Middle frontal gyrus (tissue), 1 donor: ENCODE measurements at regions not wholly inside any gene's neighbourhood (a gene's known extent, or its start where the extent isn't known, plus 50 kb on each side); places are given as distances from the start of the nearest gene placed in this dataset.

Experiments used
- DNase-seq: peaks from one replicate; pipeline ENCODE4 v3.0.0-alpha.2; 2015; ENCODE audit warnings: low spot score; ENCODE audit errors: extremely low spot score

DNA sequence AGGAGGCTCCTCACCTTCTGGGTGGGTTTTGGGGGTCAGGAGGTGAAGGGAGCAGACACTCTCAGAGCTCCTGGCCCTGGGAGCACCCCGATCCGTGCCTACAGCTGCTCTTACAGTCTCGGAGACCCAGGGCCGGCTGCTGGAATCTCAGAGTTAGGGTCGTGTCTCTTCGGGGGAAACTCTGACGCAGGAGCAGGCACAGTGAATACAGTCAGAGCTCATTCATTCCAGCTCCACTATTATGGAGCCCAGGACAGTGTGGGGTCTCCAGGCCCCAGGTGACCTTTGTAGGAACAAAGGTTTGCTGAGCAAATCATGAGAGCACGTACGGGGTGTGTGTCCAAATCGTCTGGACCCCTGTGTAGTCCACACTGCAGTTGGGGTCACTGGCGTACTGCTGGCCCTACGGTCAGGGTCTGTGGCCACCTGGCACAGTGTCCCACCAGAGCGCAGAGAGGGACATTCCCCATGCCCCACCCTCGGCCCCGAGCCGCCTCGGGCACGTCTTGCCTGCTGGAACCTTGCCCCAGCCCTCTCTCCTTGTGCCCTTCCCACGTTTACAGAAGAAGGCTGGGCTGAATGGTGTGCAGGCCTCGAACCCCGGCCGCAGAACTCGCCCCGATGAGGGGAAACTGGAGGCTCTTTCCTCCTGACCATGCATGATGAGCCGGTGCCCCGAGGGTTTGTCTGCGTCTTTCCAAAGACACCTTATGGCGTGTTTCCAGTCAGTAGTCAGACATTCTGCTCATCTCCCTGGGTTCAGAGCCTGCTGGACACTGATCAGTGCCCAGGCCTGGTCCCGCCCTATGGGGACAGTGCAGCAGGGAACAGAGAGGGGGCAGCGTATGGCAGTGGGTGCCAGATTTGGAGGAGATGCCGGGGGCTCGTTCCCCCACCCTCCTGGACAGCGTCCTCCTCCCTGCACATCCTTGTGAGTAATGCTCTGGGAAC is 1166.6 kb downstream of the BRD1 start:
- DNase-seq = no peak

DNA sequence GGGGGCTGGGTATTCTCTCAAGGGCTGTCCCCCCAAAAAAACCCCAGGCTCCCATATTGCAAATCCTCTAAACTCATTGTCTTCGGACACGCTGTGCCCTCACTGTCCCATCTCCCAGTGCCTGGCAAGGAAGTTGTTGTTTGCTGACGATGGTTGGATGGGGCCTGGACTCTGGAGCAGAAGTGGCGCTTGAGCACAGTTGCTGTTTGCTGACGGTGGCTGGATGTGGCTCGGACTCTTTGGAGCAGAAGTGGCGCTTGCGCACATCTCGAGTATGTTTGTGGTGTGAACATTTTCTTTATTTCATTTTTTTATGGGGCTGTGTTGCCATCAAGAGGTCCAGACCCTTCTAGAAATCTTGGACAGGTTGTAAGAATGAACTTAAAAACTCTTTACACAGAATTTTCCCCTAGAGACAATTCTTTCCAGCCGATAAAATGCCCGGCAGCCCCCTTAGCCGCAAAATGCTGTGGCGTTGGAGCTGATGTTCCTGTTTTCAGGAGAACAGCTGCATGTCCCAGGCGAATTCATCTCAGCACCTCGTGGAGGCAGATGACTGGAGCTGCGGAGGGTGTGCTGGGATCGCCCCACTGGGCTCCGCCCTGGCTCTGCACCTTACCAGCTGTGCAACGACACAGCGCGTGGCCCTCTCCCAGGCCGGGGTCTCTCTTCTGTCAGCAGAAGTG is 1167.4 kb downstream of the BRD1 start:
- no peak for DNase-seq

DNA sequence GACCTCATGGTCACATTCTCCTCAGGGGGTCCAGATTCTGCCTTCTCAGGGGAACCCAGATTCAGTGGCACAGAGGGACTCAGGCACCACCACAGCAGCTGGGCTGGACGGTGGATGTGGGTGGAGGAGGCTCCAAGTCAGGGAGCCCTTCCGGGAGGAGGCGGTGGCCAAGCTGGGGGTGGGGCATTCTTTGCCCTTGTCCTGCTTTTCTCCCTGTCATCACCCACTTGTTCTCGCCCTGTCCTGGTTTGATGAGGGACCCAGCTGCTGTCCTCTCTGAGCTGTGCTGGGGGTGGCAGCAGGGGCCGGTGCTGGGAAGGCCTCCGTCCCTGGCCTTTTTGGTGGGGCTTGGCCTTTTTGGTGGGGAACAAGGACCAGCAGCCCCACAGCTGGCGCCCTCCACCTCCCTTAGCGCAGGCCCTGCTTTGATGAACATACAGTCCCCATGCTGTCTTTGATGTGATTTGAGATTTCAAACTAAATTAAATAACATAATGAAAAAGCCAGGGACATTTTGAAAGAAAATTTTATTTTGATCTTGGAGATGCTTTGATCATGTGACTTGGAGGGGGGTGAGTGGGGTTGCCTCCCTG is 1168.2 kb downstream of the BRD1 start:
- DNase-seq = no peak

DNA sequence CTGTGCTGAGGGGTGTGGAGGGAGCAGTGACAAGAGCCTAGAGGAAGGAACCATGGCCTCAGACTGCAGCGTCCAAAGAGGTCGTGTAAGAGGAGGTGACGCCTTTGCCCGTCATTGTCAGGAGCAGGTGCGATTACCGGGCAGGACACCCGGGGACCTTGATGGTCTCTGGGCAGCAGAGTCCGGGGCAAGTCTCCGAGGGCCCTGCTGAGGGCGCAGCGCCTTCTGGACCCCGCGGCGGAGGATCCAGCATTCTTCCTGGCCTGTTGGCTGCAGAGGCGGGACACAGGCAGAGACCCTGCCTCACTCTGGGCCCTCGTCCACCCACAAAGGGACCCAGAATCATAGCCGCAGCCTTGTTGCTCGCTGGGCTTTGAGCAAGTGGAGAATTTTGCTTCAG is 1168.8 kb downstream of the BRD1 start:
- DNase-seq = no peak

DNA sequence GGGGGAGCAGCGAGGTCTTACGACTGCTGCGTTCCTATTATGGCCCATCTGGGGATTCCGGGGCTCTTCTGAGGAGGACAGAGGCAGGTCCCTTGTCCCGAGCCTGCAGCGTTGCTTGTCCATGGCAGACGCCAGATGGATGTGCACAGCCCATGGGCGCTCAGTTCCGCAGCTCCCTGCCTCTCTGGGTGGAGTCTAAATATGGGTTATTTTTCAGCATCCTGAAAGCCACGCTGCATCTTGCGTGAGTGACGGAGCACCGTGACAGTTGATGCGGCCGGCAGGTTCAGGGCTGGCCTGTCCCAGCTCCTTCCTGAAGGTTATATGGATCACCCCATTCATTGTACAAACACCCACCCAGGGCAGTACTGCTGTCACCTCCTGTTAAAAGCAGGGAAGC is 1169.4 kb downstream of the BRD1 start:
- DNase-seq = no peak

DNA sequence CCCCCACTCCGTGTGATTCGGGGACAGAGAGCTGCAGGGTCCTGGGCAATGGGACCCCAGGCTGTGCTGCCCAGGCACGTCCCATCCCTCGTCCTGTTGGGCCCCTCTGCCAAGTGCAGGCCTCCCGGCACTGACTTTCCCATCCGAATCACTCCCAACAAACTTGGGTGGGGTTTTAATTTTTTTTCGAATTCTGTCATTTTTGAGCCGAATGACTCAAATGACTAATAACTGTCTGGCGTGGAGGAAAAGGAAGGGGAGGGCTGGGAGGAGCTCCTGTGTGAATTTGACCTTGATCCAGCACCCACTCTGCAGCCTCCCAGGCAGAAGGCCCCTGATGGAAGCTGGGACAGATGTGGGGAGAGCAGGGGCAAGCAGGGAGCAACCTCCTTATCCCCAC is 1173.2 kb downstream of the BRD1 start:
- no peak for DNase-seq

DNA sequence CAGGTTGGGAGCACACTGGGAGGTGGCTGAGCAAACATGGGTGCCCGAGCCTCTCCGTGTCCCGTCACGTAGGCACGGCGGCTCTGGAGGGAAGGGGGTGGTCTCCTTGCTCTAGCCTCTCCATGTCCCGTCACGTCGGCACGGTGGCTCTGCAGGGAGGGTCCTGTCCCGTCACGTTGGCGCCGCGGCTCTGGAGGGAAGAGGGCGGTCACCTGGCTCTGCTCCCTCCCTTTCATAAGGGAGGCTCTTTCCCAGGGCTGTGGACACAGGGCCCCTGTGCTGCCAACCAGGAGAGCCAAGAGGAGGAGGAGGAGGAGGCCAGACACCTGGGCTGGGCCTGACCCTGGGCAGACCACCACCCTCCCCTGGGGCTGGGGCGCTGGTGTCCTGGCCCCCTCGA is 1173.7 kb downstream of the BRD1 start:
- DNase-seq = no peak

DNA sequence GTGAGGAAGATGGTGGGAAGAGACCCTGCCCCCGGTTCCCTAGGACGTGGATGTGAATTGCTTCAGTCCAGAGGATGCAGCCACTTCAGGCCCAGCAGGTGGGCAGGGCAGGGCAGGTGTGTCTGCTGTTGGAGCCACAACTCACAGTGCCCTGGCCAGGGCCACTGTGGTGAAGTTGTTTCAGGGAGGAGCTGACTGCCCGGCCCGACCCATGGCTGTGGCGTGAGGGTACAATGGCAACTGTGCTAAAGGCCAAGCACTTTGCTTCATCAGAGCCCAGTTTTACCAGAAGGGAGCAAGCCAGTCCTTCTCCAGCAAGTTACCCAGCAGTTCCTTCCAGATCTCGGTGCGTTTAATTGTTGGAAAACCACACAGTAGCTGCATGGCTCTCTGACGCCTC is 1174.4 kb downstream of the BRD1 start:
- no peak for DNase-seq

DNA sequence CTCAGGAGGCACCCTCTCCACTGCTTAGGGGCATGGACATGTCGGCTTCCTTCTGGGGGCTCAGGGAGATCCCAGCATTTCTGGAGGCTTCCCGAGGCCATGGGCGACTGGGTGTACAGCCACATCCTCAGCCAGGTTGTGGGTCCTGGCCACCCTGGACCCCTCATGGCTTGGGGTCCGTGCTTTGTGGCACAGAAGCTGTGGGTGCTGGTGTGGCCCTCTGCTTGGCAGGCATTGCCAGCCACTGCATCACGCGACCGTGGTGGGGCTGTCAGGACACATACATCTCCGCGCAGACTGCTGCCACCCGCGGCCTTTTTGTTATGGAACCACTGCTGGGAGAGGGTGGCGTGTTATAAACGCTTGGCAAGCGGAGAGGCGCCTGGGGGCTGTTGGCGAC is 1174.9 kb downstream of the BRD1 start:
- no peak for DNase-seq

DNA sequence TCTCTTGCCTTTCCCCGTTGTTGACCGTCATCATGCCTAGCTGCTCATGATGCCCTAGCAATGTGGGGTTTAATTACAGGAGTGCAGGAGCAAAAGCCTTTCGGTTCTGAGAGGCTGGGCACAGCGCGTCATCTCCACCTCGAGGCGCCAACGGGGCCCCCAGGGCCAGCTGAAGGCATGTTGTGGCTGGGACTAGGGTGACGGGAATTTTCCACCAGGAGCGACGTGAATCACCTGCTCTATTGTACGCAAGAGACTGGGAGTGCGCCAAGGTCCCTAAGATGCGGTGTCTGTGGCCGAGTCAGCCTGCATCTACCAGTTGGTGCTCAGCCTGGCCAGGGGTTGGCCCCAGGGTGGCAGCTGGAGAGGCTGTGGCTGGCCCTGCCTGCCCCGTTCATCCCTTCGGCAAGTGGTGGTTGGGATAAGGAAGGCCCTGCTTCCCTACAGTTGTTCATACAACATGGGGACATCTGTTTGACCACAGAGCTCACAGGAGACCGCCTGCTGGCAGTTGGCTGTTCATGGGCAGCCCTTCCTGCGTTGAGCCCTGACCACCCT is 1175.6 kb downstream of the BRD1 start:
- DNase-seq = no peak

DNA sequence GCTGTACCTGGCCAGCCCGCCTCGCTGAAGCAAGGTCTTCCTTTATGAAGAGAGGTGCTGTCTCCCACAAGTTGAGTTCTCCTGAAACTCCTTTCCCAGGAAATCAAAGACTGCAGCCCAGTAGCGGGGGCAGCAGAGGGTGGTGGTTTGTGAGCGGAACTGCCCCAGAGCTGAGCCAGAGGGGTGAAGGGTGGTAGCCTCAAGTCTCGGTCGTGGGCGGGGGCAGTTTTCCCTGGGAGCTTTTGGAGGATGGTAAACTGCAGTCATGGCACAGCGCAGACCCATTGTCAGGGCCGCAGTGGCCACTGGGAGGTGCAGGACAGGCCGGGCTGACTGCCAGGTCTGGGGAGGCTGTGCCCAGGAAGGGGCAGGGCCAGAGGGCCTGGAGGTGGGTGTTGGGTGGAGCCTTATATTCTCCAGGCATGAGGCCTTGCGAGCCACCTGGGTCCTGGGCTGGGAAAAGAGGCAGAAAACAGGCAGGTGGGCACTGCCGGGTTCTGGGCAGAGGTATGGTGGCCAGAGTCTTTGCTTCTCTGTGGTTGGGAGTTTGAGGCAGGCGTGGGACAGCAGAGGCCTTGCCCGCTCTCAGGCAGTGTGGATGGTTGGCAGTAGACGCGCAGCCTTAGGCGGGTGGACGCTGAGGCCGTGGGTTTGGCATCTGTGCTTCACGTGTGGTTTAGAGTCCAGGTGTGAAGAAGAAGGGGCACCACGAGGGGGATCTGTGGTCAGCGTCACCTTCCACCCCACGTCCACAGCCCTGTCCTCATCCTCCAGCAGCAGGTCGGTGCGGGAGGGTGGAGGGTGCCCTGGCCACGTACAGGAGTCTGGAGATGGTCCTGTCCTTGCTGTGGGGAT is 1176.4 kb downstream of the BRD1 start:
- no peak for DNase-seq

DNA sequence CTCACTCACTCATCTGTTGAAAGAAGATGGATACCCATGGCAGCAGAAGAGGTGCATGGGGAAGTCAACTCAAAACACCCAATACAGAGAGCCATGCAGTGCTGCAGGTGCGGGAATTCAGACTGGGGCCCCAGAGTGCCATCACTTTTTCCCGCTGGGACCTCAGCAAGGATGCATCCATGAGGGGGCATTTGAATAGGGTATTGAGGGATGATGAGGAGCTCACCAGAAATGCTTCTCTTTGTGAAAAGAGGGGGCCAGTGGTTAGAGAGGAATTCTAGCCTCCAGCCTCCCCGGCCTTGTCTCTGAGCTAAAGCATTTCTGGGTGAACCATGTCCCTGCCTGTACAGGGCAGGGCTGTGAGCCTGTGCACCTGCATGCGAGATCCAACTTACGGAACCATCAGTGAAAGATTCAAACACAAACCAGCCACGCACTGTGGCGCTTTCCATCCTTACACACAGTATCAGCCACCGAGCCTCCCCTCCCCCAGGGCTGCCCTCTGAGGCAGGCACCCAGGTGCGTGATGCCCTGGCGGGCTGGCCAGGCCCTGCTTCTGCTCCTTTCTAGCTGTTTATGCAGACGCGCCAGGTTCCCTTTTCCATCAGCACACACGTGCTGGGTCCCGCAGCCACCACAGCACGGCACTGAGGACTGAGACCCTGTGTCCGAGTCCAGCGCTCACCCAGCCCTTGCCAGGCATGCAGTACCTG is 1177.2 kb downstream of the BRD1 start:
- DNase-seq = no peak

DNA sequence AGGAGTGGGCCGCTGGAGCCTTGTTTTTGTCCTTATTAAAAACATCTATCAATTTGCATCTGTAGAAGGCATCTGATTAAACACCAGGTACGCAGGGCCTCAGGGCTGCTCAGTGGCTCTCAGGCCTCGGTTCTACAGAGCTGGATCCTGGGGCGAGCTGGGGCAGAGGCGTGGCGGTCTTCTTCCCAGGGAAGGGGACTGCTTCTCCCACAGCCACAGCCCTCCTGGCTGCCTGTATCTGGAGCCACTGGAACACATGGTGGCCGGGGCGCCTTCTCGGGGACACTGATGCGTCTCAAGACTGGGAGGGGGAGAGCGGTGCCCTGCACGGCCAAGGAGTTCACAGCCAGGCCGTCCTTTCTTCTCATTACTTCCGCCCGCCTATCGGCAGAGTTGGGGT is 1178.2 kb downstream of the BRD1 start:
- DNase-seq = no peak

DNA sequence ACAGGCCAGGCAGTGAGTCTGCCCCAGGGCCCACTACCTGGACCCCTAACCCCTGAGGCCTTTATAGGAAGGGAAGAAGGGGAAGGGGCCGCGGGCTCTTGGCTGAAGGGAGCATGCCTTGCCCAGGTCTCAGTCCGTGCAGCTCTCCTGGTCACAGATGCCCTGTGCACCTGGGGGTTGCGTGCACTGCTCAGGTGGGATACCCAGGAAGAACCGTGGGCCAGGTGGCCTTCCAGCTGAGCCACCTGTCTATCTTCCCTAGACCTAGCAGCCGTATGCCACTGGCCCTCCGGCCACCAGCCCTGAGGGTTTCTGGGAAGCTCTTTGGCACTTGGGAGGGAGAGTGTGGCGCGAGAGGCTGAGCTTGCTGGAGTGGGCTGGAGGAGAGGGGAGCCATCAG is 1178.6 kb downstream of the BRD1 start:
- DNase-seq = no peak

DNA sequence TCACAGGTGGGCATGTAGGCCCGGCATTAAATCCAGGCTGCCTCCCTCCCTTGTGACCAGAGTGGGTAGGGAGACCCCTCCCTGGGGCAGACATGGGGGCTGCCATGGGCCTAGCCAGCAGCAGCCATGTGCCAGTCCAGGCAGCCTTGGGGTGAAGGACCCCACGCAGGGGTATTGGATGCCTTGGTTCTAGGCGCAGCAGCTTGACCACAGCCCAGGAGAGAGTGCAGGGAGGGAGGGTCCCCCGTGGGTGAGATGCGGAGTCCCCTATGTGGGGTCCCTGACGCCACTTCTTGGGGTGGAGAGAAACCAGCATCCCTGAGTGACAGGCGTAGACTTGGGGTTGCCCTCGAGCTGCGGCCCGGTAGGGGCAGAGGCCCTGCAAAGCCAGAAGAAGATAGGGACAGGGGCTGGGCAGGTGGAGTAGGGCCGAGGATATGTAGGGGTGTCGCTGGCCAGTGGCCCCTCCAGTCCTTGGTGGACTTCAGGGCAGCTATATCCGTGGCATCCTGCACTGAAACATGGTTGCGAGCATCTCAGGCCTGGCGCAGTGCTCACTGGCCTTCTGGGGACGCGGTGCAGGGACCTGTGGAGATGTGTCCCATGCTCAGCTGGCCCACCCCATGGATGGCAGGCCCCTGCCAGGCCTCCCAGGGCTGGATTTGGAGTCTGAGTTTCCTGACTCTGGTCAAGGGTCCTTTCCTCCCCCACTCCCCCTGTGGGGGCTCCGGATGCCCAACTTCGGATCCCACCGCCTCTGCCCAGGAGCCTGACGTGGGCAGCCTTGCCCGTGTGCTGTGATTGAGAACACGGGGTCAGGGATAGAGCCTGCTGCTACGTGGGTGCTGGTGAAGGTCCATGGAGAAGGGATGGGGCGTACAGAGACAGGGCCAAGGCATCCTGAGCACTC is 1179.8 kb downstream of the BRD1 start:
- no peak for DNase-seq

DNA sequence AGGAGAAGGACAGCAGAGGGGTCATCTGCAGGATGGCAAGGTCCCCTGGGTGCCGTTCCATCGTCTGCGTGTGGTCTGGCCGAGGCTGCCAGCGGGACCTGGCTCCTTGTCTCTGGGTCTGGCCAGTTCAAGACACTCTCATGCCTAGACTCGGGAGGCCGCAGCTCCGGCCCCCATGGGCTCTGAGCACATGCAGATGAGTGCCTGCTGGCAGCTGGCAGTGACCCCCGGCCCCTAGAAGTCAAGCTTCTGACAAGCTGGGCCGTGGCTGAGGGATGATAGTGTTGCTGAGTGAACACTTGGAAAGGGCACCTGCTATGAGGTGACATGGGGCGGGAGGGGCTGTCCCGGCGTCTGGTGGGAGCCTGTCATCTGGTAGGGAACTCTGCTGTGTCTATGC is 1180.6 kb downstream of the BRD1 start:
- DNase-seq = no peak

DNA sequence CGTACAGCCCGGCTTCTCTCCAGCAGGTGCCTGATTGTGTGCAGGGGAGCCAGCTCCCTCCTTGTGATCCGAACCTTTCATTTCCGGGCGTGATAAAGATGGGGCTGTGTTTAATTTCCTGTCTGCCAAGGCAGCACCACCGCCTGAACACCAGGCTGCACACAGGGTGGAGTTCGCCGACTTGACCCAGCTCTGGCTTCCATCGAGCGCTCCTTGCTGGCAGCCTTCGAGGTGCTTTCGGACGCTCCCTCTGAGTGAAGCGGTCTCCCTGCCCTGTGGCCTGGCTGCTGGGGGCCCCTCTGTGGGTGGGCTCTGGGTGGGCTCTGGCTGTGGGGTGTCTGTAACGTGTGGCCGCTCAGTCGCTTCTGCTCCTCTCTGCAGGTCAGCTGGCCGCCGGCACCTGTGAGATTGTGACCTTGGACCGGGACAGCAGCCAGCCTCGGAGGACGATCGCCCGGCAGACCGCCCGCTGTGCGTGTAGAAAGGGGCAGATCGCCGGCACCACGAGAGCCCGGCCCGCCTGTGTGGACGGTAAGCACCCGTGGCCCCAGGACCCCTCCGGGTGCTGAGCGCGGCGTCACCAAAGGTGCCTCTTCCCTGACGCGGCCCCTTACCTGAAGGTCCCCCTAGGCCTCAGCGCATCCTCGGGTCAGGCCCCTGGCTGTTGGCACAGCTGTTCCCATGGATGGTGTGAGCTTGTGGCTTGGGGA is 1181.3 kb downstream of the BRD1 start:
- no peak for DNase-seq

DNA sequence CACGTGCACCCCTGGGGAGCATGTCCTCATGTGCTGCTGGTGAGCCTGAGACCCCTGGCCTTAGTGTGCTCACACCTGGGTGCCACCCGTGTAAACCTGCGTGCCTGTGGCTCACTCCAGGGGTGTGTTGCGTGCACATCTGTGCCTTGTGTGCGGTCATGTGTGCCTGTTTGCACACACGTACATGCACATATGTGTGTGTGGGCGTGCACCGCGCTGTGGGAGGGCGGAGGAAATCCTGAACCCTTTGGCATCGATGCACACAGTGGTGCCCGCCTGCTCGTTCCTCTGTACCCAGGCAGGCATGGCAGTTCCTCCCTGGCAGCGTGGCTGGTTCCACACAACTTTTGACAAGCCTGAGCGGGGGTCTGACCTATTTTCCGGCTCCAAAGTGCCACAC is 1181.9 kb downstream of the BRD1 start:
- DNase-seq = no peak

DNA sequence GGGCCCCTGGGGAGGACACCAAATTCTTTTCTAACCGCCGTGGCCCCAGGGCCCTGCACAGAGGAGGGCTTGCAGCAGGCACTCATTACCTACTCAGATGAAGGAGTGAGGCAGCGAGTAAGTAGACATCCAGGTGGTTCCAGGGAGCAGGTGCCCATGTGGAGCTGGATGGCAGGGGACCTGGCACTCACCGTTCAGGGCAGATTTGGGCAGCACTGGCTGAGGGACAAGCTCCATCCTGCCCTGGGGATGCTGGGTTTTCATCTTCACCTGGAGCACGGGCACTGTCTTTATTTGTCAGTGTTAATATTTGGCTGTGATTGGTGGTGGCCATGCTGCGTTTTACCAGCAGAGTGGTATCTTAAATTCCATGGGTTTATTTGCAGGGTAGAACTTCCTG is 1182.7 kb downstream of the BRD1 start:
- DNase-seq = no peak
